WERI-Rb-1 (cell line): ENCODE measurements at regions not wholly inside any gene's neighbourhood (a gene's known extent, or its start where the extent isn't known, plus 50 kb on each side); places are given as distances from the start of the nearest gene placed in this dataset.

ENCODE experiments used
- DNase-seq: peaks from one replicate; pipeline ENCODE4 v3.0.0-alpha.2; 2020
- H3K27ac ChIP-seq: fragments of 250-450 bp; sonication (Bioruptor Pico); 2 replicates; pipeline ENCODE4 v1.5.1; 2020; ENCODE audit warnings: mild to moderate bottlenecking, moderate library complexity
- H3K27me3 ChIP-seq: fragments of 250-450 bp; sonication (Bioruptor Pico); 2 replicates; pipeline ENCODE4 v1.5.1; 2021; ENCODE audit warnings: mild to moderate bottlenecking, low read depth, moderate library complexity; ENCODE audit not compliant: insufficient read depth, severe bottlenecking
- H3K36me3 ChIP-seq: fragments of 250-450 bp; sonication (Bioruptor Pico); 2 replicates; pipeline ENCODE4 v1.5.1; 2020; ENCODE audit warnings: mild to moderate bottlenecking, moderate library complexity
- H3K4me3 ChIP-seq: 2 replicates; pipeline ENCODE4 v1.5.1; 2011; ENCODE audit warnings: low read depth, mild to moderate bottlenecking, control low read depth, low read length
- H3K9me3 ChIP-seq: fragments of 250-450 bp; sonication (Bioruptor Pico); 2 replicates; pipeline ENCODE4 v1.5.1; 2021; ENCODE audit warnings: mild to moderate bottlenecking, moderate library complexity; ENCODE audit not compliant: severe bottlenecking
- TF ChIP-seq, protein P1 (sequence below): IDR thresholded peaks from 2 replicates; pipeline ENCODE4 v1.5.1; 2011; ENCODE audit warnings: low read depth, mild to moderate bottlenecking, control low read depth, inconsistent platforms, low read length

DNA sequence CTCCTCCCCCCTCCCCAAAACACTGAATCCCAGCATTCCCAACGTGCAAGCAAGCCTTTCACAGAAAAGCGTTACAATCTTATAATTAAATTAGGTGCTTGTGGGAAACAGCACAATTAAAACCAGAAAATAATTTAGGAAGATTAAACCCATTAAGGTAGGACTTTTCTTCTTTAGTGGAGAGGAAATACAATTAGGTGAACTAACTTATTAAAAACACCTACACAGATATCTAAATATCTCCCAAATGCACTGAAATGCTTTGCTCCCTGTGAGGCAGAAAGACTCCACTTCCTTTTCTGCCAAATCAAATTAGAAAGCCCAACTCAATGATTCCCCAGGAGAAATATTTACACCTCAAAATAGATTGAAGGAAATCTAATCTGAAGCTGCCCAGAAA lies 60.9 kb upstream of the ETS2 start:
- Histone ChIP-seq H3K27me3 (no peaks in the 10 kb centered on the region), H3K9me3 (no peaks in the 10 kb centered on the region), H3K4me3 (no peak overlapping the region), H3K27ac (no peak overlapping the region), H3K36me3 (no peaks in the 10 kb centered on the region)
- TF ChIP-seq, protein P1, sequence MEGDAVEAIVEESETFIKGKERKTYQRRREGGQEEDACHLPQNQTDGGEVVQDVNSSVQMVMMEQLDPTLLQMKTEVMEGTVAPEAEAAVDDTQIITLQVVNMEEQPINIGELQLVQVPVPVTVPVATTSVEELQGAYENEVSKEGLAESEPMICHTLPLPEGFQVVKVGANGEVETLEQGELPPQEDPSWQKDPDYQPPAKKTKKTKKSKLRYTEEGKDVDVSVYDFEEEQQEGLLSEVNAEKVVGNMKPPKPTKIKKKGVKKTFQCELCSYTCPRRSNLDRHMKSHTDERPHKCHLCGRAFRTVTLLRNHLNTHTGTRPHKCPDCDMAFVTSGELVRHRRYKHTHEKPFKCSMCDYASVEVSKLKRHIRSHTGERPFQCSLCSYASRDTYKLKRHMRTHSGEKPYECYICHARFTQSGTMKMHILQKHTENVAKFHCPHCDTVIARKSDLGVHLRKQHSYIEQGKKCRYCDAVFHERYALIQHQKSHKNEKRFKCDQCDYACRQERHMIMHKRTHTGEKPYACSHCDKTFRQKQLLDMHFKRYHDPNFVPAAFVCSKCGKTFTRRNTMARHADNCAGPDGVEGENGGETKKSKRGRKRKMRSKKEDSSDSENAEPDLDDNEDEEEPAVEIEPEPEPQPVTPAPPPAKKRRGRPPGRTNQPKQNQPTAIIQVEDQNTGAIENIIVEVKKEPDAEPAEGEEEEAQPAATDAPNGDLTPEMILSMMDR, result no peak
- no peak for DNase-seq

DNA sequence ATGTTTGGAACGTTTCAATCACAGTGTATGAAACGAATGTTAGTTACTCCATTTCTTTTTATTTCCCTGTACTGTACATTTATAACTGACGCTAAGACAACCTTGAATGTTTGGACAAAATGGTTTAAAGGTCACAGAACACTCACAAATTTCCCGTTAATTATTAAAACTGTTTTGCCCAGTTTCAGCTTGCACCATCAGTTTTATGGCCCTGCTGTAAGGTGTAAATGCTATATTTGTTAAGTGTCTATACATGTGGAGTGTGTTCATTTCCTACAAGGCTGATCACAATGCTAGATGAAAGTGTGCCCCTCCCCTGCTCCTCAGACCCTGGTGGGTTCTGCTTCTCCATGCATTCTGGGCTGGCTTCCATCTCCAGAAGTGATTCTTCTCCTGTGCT lies 57.9 kb upstream of the ETS2 start:
- no peak overlapping the region for H3K4me3 ChIP-seq
- TF ChIP-seq, protein P1, result no peak
- no peaks in the 10 kb centered on the region for H3K27me3 ChIP-seq
- H3K27ac ChIP-seq, result no peak overlapping the region
- H3K9me3 ChIP-seq, result no peaks in the 10 kb centered on the region
- DNase-seq, result no peak
- H3K36me3 ChIP-seq, result no peaks in the 10 kb centered on the region

DNA sequence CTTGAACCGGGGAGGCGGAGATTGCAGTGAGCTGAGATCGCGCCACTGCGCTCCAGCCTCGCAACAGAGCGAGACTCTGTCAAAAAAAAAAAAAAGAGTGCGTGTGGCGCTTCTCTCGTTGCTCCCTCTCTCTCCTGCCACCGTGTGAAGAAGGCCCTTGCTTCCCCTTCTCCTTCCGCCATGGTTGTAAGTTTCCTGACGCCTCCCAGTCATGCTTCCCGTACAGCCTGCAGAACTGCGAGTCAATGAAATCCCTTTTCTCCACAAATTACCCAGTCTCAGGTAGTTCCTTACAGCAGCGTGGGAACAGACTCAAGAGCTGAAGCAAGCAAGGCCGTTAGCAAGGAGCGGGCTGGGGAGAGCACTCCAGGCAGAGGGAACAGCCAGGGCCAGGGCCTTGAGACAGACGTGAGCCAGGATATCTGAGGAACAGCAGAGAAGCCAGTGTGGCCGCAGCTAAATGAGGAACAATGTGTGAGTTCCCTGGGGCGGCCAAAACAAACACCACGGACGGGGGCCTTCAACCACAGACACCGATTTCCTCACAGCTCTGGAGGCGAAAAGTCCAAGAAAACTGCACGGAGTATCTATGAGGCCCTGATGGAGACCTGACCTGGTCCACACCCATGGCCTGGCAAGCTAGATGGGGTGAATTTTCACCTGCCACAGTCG lies 54.2 kb upstream of the ETS2 start:
- DNase-seq, result no peak
- H3K27me3 ChIP-seq, result no peaks in the 10 kb centered on the region
- no peak overlapping the region for H3K4me3 ChIP-seq
- H3K9me3 ChIP-seq, result no peaks in the 10 kb centered on the region
- no peaks in the 10 kb centered on the region for H3K36me3 ChIP-seq
- TF ChIP-seq, protein P1, result no peak
- no peak overlapping the region for H3K27ac ChIP-seq

DNA sequence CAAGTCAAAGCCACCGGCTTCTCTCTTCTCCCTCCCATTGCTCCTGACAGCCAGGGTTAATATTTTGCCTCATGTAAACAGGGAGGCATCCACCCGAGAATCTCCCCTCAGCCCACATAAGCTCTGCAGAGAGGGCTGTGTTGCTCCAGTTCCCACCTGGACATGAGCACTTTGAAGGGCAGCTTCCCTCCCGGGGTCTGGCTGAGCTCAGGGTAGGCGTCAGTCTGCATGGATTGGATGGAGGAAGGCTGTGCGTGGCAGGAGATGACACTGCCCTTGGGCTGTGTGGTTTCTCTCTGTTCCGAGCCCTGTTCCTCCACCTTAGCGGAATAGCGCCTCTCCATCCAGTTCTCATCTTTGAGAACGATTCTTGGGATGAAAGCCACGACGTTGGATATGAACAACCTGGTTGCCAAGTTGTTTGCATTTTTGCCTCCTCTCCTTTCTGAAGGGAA lies 53.7 kb upstream of the ETS2 start:
- no peak overlapping the region for H3K4me3 ChIP-seq
- TF ChIP-seq, protein P1, result no peak
- H3K27ac ChIP-seq, result no peak overlapping the region
- H3K27me3 ChIP-seq, result no peaks in the 10 kb centered on the region
- no peak for DNase-seq
- no peaks in the 10 kb centered on the region for H3K36me3 ChIP-seq
- no peaks in the 10 kb centered on the region for H3K9me3 ChIP-seq

- Histone ChIP-seq H3K36me3 (no peaks in the 10 kb centered on the region), H3K9me3 (no peaks in the 10 kb centered on the region), H3K27me3 (no peaks in the 10 kb centered on the region), H3K27ac (no peak overlapping the region), H3K4me3 (no peak overlapping the region)
- TF ChIP-seq, protein P1, result no peak
- DNase-seq, result no peak
These were observed 52.6 kb upstream of the ETS2 start for GRCh38 chr21:38753114-38753513.

DNA sequence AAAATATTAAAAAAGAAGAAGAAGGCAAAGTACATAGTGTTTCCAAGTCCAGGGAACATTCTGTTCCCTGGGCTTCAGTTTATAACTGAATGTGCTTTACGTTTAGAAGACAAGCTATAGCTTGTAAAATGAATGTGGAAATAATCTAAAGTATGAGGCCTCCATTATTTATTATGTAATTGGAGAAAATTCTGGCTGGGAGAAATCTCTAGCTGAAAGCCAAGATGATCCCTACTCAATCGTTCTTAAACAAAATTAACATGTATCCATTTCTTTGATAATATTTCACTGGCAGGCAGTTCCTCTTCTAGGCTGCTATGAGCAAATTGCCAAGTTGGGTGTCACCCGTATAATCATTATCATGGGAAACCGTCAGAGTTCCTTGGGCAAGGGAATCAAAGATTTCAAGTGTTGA lies 52.2 kb upstream of the ETS2 start:
- H3K27me3 ChIP-seq, result no peaks in the 10 kb centered on the region
- no peaks in the 10 kb centered on the region for H3K36me3 ChIP-seq
- TF ChIP-seq, protein P1, result no peak
- no peak overlapping the region for H3K4me3 ChIP-seq
- H3K27ac ChIP-seq, result no peak overlapping the region
- DNase-seq, result no peak
- H3K9me3 ChIP-seq, result no peaks in the 10 kb centered on the region
